ENCODE measurements at regions not wholly inside any gene's neighbourhood (a gene's known extent, or its start where the extent isn't known, plus 50 kb on each side); places are given as distances from the start of the nearest gene placed in this dataset.

DNA sequence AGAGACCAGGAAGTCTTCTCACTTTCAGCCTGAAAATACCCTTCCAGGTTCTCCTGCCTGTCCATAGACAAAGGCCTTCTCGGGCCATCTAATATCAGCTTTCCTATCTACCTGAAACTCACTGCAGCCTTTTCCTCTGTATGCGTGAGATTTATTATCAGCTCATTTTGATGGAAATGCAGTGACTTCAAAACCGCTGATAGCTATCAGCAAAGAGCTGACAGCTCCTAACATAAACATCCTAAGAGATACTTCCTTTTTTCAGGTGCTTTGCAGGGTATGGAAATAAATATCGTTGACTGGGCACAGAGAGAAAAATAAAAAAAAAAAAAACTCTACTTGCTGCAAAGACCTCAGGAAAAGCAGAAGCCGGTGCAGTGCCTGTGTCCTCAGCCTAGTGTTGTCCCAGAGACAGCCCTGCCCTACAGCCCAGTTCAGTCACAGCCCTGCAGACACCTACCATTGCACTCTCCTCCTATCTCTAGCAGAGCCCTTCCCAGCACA, 215.0 kb upstream of the EGLN3 start:
- H3K4me2 ChIP-seq (ENCODE audit: insufficient read depth, low read length) = no peak overlapping the region
- ChIA-PET CTCF (ENCODE audit: low intra/inter-chr PET ratio) (no interaction called here), POLR2A (interaction anchor here (0.5 kb wide), 1 partner anchor 214 kb away, joined by 3 read pairs; no protein-coding TSS in a partner anchor)
- in situ Hi-C loops (cut with MboI) = loop anchor here (25.0 kb wide), 1 partner anchor 1479 kb away; no protein-coding TSS in a partner anchor
- no peaks in the 10 kb centered on the region for H3K9me1 ChIP-seq (ENCODE audit: control insufficient read depth, insufficient read depth, low read length)
- ATAC-seq (no peak), FAIRE-seq (no peak), DNase-seq (ENCODE audit: extremely low read depth in 1 of 4, low spot score in 3 of 4) (no peak)
- no peaks in the 10 kb centered on the region; a peak in 1 of 5 replicates for H3K4me1 ChIP-seq (replicated peaks in 1 of 2; ENCODE audit: control insufficient read depth in 2 of 2, insufficient read depth in 2 of 2, low read length in 2 of 2)
- no peaks in the 10 kb centered on the region for H3K9me3 ChIP-seq (replicated peaks; ENCODE audit: control insufficient read depth, insufficient read depth, low read depth, low read length)
- H2AFZ ChIP-seq (ENCODE audit: low read depth, low read length) = no peak overlapping the region
- no peaks in the 10 kb centered on the region for H3K36me3 ChIP-seq (ENCODE audit: control insufficient read depth, insufficient read depth, low read length)
- H3K79me2 ChIP-seq (ENCODE audit: control insufficient read depth, insufficient read depth, low read length) = no peaks in the 10 kb centered on the region
- H4K20me1 ChIP-seq (replicated peaks; ENCODE audit: control insufficient read depth, insufficient read depth, low read length) = no peaks in the 10 kb centered on the region
- 0% methylated on average over 5 of the region's 5 CpGs for WGBS (ENCODE audit: insufficient coverage, low coverage, missing lambda C conversion rate)
- BruUV-seq (replicated peaks) = no TSS peak
- no peak overlapping the region for H3K4me3 ChIP-seq
- H3K9ac ChIP-seq (ENCODE audit: insufficient read depth in 1 of 2, low read depth in 2 of 2, low read length in 2 of 2) = no peak overlapping the region
- no peaks in the 10 kb centered on the region; a peak in 2 of 5 replicates for H3K27me3 ChIP-seq (ENCODE audit: control insufficient read depth in 2 of 2, insufficient read depth in 2 of 2, low read length in 2 of 2)
- intact Hi-C loops (cut with micrococcal nuclease) = no loop called here
- H3K27ac ChIP-seq (ENCODE audit: extremely low read depth, low read depth, low read length) = no peak overlapping the region
- TF ChIP-seq CTBP1 (IDR thresholded peaks at IDR 0.05; ENCODE audit: borderline replicate concordance) (peak; percentile 47; the same call in 1 of the 2 replicates), RFX1 (IDR thresholded peaks at IDR 0.05) (no peak), GATA2 (CRISPR knock-in tag; IDR thresholded peaks at IDR 0.05) (no peak), ZNF57 (CRISPR knock-in tag; IDR thresholded peaks at IDR 0.05) (no peak), ZKSCAN3 (CRISPR knock-in tag; IDR thresholded peaks at IDR 0.05) (no peak), GABPB1 (CRISPR knock-in tag; IDR thresholded peaks at IDR 0.05) (no peak), CBX8 (IDR thresholded peaks at IDR 0.05; ENCODE audit: borderline replicate concordance, extremely low read depth, low read depth, low read length, poor library complexity, severe bottlenecking) (no peak), KLF1 (tag; IDR thresholded peaks at IDR 0.05) (no peak), MEIS2 (IDR thresholded peaks at IDR 0.05; ENCODE audit: partially characterized antibody) (peak; percentile 71), HDAC3 (IDR thresholded peaks at IDR 0.05; ENCODE audit: borderline replicate concordance, partially characterized antibody) (no peak), POLR3G (IDR thresholded peaks at IDR 0.05; ENCODE audit: extremely low read depth, insufficient read length, insufficient replicate concordance) (no peak), SMARCE1 (IDR thresholded peaks at IDR 0.05) (peak; percentile 18; the same call in 1 of the 2 replicates)
- TF ChIP-seq, protein P1, sequence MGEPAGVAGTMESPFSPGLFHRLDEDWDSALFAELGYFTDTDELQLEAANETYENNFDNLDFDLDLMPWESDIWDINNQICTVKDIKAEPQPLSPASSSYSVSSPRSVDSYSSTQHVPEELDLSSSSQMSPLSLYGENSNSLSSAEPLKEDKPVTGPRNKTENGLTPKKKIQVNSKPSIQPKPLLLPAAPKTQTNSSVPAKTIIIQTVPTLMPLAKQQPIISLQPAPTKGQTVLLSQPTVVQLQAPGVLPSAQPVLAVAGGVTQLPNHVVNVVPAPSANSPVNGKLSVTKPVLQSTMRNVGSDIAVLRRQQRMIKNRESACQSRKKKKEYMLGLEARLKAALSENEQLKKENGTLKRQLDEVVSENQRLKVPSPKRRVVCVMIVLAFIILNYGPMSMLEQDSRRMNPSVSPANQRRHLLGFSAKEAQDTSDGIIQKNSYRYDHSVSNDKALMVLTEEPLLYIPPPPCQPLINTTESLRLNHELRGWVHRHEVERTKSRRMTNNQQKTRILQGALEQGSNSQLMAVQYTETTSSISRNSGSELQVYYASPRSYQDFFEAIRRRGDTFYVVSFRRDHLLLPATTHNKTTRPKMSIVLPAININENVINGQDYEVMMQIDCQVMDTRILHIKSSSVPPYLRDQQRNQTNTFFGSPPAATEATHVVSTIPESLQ (CRISPR knock-in tag; IDR thresholded peaks at IDR 0.05) = no peak
- TF ChIP-seq, protein P2, sequence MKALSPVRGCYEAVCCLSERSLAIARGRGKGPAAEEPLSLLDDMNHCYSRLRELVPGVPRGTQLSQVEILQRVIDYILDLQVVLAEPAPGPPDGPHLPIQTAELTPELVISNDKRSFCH (CRISPR knock-in tag; IDR thresholded peaks at IDR 0.05) = no peak
- TF ChIP-seq, protein P2 (tag; IDR thresholded peaks at IDR 0.05) = no peak
- TF ChIP-seq, protein P3, sequence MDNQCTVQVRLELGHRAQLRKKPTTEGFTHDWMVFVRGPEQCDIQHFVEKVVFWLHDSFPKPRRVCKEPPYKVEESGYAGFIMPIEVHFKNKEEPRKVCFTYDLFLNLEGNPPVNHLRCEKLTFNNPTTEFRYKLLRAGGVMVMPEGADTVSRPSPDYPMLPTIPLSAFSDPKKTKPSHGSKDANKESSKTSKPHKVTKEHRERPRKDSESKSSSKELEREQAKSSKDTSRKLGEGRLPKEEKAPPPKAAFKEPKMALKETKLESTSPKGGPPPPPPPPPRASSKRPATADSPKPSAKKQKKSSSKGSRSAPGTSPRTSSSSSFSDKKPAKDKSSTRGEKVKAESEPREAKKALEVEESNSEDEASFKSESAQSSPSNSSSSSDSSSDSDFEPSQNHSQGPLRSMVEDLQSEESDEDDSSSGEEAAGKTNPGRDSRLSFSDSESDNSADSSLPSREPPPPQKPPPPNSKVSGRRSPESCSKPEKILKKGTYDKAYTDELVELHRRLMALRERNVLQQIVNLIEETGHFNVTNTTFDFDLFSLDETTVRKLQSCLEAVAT (IDR thresholded peaks at IDR 0.05) = no peak
- TF ChIP-seq, protein P4, sequence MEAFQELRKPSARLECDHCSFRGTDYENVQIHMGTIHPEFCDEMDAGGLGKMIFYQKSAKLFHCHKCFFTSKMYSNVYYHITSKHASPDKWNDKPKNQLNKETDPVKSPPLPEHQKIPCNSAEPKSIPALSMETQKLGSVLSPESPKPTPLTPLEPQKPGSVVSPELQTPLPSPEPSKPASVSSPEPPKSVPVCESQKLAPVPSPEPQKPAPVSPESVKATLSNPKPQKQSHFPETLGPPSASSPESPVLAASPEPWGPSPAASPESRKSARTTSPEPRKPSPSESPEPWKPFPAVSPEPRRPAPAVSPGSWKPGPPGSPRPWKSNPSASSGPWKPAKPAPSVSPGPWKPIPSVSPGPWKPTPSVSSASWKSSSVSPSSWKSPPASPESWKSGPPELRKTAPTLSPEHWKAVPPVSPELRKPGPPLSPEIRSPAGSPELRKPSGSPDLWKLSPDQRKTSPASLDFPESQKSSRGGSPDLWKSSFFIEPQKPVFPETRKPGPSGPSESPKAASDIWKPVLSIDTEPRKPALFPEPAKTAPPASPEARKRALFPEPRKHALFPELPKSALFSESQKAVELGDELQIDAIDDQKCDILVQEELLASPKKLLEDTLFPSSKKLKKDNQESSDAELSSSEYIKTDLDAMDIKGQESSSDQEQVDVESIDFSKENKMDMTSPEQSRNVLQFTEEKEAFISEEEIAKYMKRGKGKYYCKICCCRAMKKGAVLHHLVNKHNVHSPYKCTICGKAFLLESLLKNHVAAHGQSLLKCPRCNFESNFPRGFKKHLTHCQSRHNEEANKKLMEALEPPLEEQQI (IDR thresholded peaks at IDR 0.05) = no peak

Data from K562 (cell line).